Liver (tissue), 7 donors: ENCODE measurements at regions not wholly inside any gene's neighbourhood (a gene's known extent, or its start where the extent isn't known, plus 50 kb on each side); places are given as distances from the start of the nearest gene placed in this dataset.

Source experiments
- DNase-seq: peaks from one replicate; pipeline ENCODE4 v3.0.0-alpha.2; 2017; ENCODE audit warnings: low spot score
- H3K27ac ChIP-seq, 2 donors: one replicate each; pipeline ENCODE4 v1.7.0; 2013; ENCODE audit warnings: inconsistent platforms in 2 of 2, low read length in 2 of 2, control low read depth in 1 of 2, low read depth in 1 of 2, mild to moderate bottlenecking in 1 of 2
- H3K27me3 ChIP-seq, 4 donors: one replicate each; pipeline versions ENCODE4 v1.6.1 to v1.7.0; 2013; ENCODE audit warnings: low read length in 3 of 4, inconsistent platforms in 1 of 4, mild to moderate bottlenecking in 1 of 4, moderate library complexity in 1 of 4; ENCODE audit not compliant: control insufficient read depth in 4 of 4, insufficient read depth in 4 of 4
- H3K36me3 ChIP-seq, 4 donors: one replicate each; pipeline versions ENCODE4 v1.6.1 to v1.7.0; 2013; ENCODE audit warnings: low read length in 3 of 4, mild to moderate bottlenecking in 3 of 4, low read depth in 1 of 4, moderate library complexity in 1 of 4; ENCODE audit not compliant: control insufficient read depth in 4 of 4, insufficient read depth in 3 of 4
- H3K4me1 ChIP-seq, 4 donors: one replicate each; pipeline versions ENCODE4 v1.6.1 to v1.7.0; 2013; ENCODE audit warnings: low read length in 3 of 4, mild to moderate bottlenecking in 3 of 4, moderate library complexity in 1 of 4; ENCODE audit not compliant: control insufficient read depth in 4 of 4, insufficient read depth in 4 of 4
- H3K4me3 ChIP-seq, 3 donors: one replicate each; pipeline versions ENCODE4 v1.6.1 to v1.7.0; 2013; ENCODE audit warnings: low read length in 3 of 3, control low read depth in 1 of 3, low read depth in 1 of 3, mild to moderate bottlenecking in 1 of 3
- H3K9ac ChIP-seq, 2 donors: one replicate each; pipeline ENCODE4 v1.7.0; 2013; ENCODE audit warnings: low read length in 2 of 2, mild to moderate bottlenecking in 2 of 2, moderate library complexity in 2 of 2, control low read depth in 1 of 2, low read depth in 1 of 2
- H3K9me3 ChIP-seq, 4 donors: one replicate each; pipeline versions ENCODE4 v1.6.1 to v1.7.0; 2013; ENCODE audit warnings: low read length in 3 of 4; ENCODE audit not compliant: control insufficient read depth in 4 of 4
- EGR1 ChIP-seq, 2 donors: IDR thresholded peaks; 2 replicates each; pipeline ENCODE4 v1.6.1; 2016 to 2018; ENCODE audit warnings: antibody characterized with exemption in 2 of 2, low read depth in 2 of 2
- FOXA1 ChIP-seq: IDR thresholded peaks from 2 replicates; pipeline ENCODE4 v1.6.1; 2016; ENCODE audit warnings: antibody characterized with exemption
- FOXA2 ChIP-seq: IDR thresholded peaks from 2 replicates; pipeline ENCODE4 v1.6.1; 2016; ENCODE audit warnings: antibody characterized with exemption
- GABPA ChIP-seq, 2 donors: IDR thresholded peaks in 1 of 2; conservative IDR thresholded peaks in 1 of 2; 2 replicates each; pipeline ENCODE4 v1.6.1; 2016; ENCODE audit warnings: antibody characterized with exemption in 2 of 2, mild to moderate bottlenecking in 1 of 2, moderate library complexity in 1 of 2
- JUND ChIP-seq, 2 donors: IDR thresholded peaks; 2 replicates each; pipeline ENCODE4 v1.6.1; 2016; ENCODE audit warnings: antibody characterized with exemption in 2 of 2
- NR2F2 ChIP-seq: IDR thresholded peaks from 2 replicates; pipeline ENCODE4 v1.6.1; 2016; ENCODE audit warnings: antibody characterized with exemption
- RAD21 ChIP-seq, 2 donors: IDR thresholded peaks; 2 replicates each; pipeline ENCODE4 v1.6.1; 2016; ENCODE audit warnings: antibody characterized with exemption in 2 of 2, mild to moderate bottlenecking in 2 of 2
- REST ChIP-seq: IDR thresholded peaks from 2 replicates; pipeline ENCODE4 v1.6.1; 2016; ENCODE audit warnings: antibody characterized with exemption, mild to moderate bottlenecking
- SP1 ChIP-seq: IDR thresholded peaks from 2 replicates; pipeline ENCODE4 v1.6.1; 2018; ENCODE audit warnings: antibody characterized with exemption, mild to moderate bottlenecking
- YY1 ChIP-seq: IDR thresholded peaks from 2 replicates; pipeline ENCODE4 v1.6.1; 2016; ENCODE audit warnings: antibody characterized with exemption, mild to moderate bottlenecking
- ZBTB33 ChIP-seq: IDR thresholded peaks from 2 replicates; pipeline ENCODE4 v1.6.1; 2016; ENCODE audit warnings: antibody characterized with exemption
- WGBS: extraction: QIAGEN DNeasy Blood & Tissue Kit; methylation state at CpG from one replicate; pipeline ENCODE4 v1.1.7; 2013; 5-methylcytosine and 5-hydroxymethylcytosine counted together
- TF ChIP-seq, protein P1 (sequence below): IDR thresholded peaks from 2 replicates; pipeline ENCODE4 v1.6.1; 2016; ENCODE audit warnings: antibody characterized with exemption
- TF ChIP-seq, protein P2 (sequence below): IDR thresholded peaks from 2 replicates; pipeline ENCODE4 v1.6.1; 2016; ENCODE audit warnings: antibody characterized with exemption
- donor health status: healthy.
- donor health status: healthy.
- donor health status: healthy.
- donor health status: healthy.

- Histone ChIP-seq H3K9me3 (no peaks in the 10 kb centered on the region), H3K27ac (no peak overlapping the region), H3K27me3 (peaks cover 0 to 2% (median 0%) of the 10 kb centered on the region in 4 donors), H3K4me3 (no peak overlapping the region), H3K4me1 (no peaks in the 10 kb centered on the region), H3K9ac (no peak overlapping the region), H3K36me3 (no peaks in the 10 kb centered on the region)
- TF ChIP-seq SP1 (no peak), ZBTB33 (no peak), GABPA (IDR thresholded peaks at IDR 0.05 in 1 of 2, conservative IDR thresholded peaks at IDR 0.05 in 1 of 2) (no peak), YY1 (no peak), RAD21 (IDR thresholded peaks at IDR 0.05) (no peak), JUND (IDR thresholded peaks at IDR 0.05) (no peak), REST (no peak)
- TF ChIP-seq, protein P1, sequence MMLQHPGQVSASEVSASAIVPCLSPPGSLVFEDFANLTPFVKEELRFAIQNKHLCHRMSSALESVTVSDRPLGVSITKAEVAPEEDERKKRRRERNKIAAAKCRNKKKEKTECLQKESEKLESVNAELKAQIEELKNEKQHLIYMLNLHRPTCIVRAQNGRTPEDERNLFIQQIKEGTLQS: no peak
- DNase-seq: no peak
- 59% methylated on average over 4 of the region's 4 CpGs for WGBS
Measured at GRCh38 chr20:60926831-60927230, 325.2 kb upstream of the CDH4 start.

GRCh38 chr20:60928341-60928740 is 323.7 kb upstream of the CDH4 start:
- no peaks in the 10 kb centered on the region for H3K36me3 ChIP-seq
- H3K9me3 ChIP-seq: no peaks in the 10 kb centered on the region
- H3K4me1 ChIP-seq: no peaks in the 10 kb centered on the region
- no peak overlapping the region for H3K9ac ChIP-seq
- 73% methylated on average over 1 of the region's 1 CpG for WGBS
- peaks cover 0 to 2% (median 0%) of the 10 kb centered on the region in 4 donors for H3K27me3 ChIP-seq
- TF ChIP-seq FOXA2 (no peak), FOXA1 (no peak), GABPA (IDR thresholded peaks at IDR 0.05 in 1 of 2, conservative IDR thresholded peaks at IDR 0.05 in 1 of 2) (no peak), NR2F2 (no peak), REST (no peak), EGR1 (IDR thresholded peaks at IDR 0.05; ENCODE audit: low read depth in 2 of 2) (no peak)
- TF ChIP-seq, protein P1: no peak
- TF ChIP-seq, protein P2, sequence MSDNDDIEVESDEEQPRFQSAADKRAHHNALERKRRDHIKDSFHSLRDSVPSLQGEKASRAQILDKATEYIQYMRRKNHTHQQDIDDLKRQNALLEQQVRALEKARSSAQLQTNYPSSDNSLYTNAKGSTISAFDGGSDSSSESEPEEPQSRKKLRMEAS: no peak
- DNase-seq: no peak
- no peak overlapping the region for H3K4me3 ChIP-seq
- H3K27ac ChIP-seq: no peak overlapping the region
